Large intestine (tissue), 3 donors: ENCODE measurements at regions not wholly inside any gene's neighbourhood (a gene's known extent, or its start where the extent isn't known, plus 50 kb on each side); places are given as distances from the start of the nearest gene placed in this dataset.

Experiments
- DNase-seq, 2 donors: peaks; one replicate each; pipeline versions ENCODE4 v3.0.0 to v3.0.0-alpha.2; 2013
- H3K27ac ChIP-seq: one replicate; pipeline ENCODE4 v1.5.1; 2013; ENCODE audit warnings: low read length
- H3K27me3 ChIP-seq: 2 replicates; pipeline ENCODE4 v1.6.1; 2013; ENCODE audit warnings: low read length; ENCODE audit not compliant: control insufficient read depth, insufficient read depth
- H3K36me3 ChIP-seq: 2 replicates; pipeline ENCODE4 v1.6.1; 2013; ENCODE audit warnings: low read length; ENCODE audit not compliant: control insufficient read depth, insufficient read depth
- H3K4me1 ChIP-seq: one replicate; pipeline ENCODE4 v1.6.1; 2013; ENCODE audit warnings: low read length; ENCODE audit not compliant: control insufficient read depth, insufficient read depth
- H3K4me3 ChIP-seq: one replicate; pipeline ENCODE4 v1.5.1; 2013; ENCODE audit warnings: low read length
- H3K9me3 ChIP-seq: one replicate; pipeline ENCODE4 v1.6.1; 2013; ENCODE audit warnings: mild to moderate bottlenecking, low read depth, low read length, moderate library complexity; ENCODE audit not compliant: control insufficient read depth
- WGBS: methylation state at CpG from one replicate; pipeline ENCODE4 v1.1.5; 2013; ENCODE audit warnings: low lambda C conversion rate; ENCODE audit not compliant: insufficient coverage; 5-methylcytosine and 5-hydroxymethylcytosine counted together

GRCh38 chrX:28312965-28313364 is 274.3 kb upstream of the IL1RAPL1 start:
- Histone ChIP-seq H3K4me3 (no peak overlapping the region), H3K4me1 (no peaks in the 10 kb centered on the region), H3K27ac (no peak overlapping the region), H3K9me3 (no peaks in the 10 kb centered on the region), H3K27me3 (no peaks in the 10 kb centered on the region), H3K36me3 (no peaks in the 10 kb centered on the region)
- no peak for DNase-seq
- no CpG with 5 or more reads among the region's 3 CpGs for WGBS

GRCh38 chrX:28312259-28312658 is 275.0 kb upstream of the IL1RAPL1 start:
- Histone ChIP-seq H3K27ac (no peak overlapping the region), H3K27me3 (no peaks in the 10 kb centered on the region), H3K4me1 (no peaks in the 10 kb centered on the region), H3K4me3 (no peak overlapping the region), H3K36me3 (no peaks in the 10 kb centered on the region), H3K9me3 (no peaks in the 10 kb centered on the region)
- no CpG with 5 or more reads among the region's 3 CpGs for WGBS
- no peak for DNase-seq

- Histone ChIP-seq H3K36me3 (no peaks in the 10 kb centered on the region), H3K9me3 (no peaks in the 10 kb centered on the region), H3K4me3 (no peak overlapping the region), H3K4me1 (no peaks in the 10 kb centered on the region), H3K27me3 (no peaks in the 10 kb centered on the region), H3K27ac (no peak overlapping the region)
- DNase-seq: no peak
- WGBS: no CpG with 5 or more reads among the region's 3 CpGs
Measured at GRCh38 chrX:28311466-28311865, 275.8 kb upstream of the IL1RAPL1 start.

- no CpG with 5 or more reads among the region's 2 CpGs for WGBS
- H3K9me3 ChIP-seq: no peaks in the 10 kb centered on the region
- peak in 1 of 2 donors; percentile 1 for DNase-seq
Measured at GRCh38 chrX:28303486-28303885, 283.8 kb upstream of the IL1RAPL1 start.

GRCh38 chrX:28278726-28279125 is 297.5 kb upstream of the DCAF8L1 start:
- H3K9me3 ChIP-seq: no peaks in the 10 kb centered on the region
- no peak overlapping the region for H3K27ac ChIP-seq
- no CpG with 5 or more reads among the region's 1 CpG for WGBS
- DNase-seq: no peak
- H3K4me1 ChIP-seq: no peaks in the 10 kb centered on the region
- no peak overlapping the region for H3K4me3 ChIP-seq
- H3K27me3 ChIP-seq: no peaks in the 10 kb centered on the region
- H3K36me3 ChIP-seq: no peaks in the 10 kb centered on the region

More at GRCh38 chrX:28303486-28303885, 283.8 kb upstream of the IL1RAPL1 start:
- Histone ChIP-seq H3K36me3 (no peaks in the 10 kb centered on the region), H3K27ac (no peak overlapping the region), H3K4me3 (no peak overlapping the region), H3K4me1 (no peaks in the 10 kb centered on the region), H3K27me3 (no peaks in the 10 kb centered on the region)

GRCh38 chrX:28278251-28278650 is 297.0 kb upstream of the DCAF8L1 start:
- H3K27ac ChIP-seq: no peak overlapping the region
- H3K9me3 ChIP-seq: no peaks in the 10 kb centered on the region
- no peaks in the 10 kb centered on the region for H3K27me3 ChIP-seq
- H3K36me3 ChIP-seq: no peaks in the 10 kb centered on the region
- WGBS: no CpG with 5 or more reads among the region's 4 CpGs
- no peak overlapping the region for H3K4me3 ChIP-seq
- no peak for DNase-seq
- no peaks in the 10 kb centered on the region for H3K4me1 ChIP-seq

GRCh38 chrX:28273736-28274135 is 292.5 kb upstream of the DCAF8L1 start:
- no CpG with 5 or more reads among the region's 3 CpGs for WGBS
- Histone ChIP-seq H3K27ac (no peak overlapping the region), H3K36me3 (no peaks in the 10 kb centered on the region), H3K4me3 (no peak overlapping the region), H3K27me3 (no peaks in the 10 kb centered on the region), H3K4me1 (no peaks in the 10 kb centered on the region), H3K9me3 (no peaks in the 10 kb centered on the region)
- peak in 1 of 2 donors; percentile 1 for DNase-seq

GRCh38 chrX:28246675-28247074 is 265.4 kb upstream of the DCAF8L1 start:
- H3K4me3 ChIP-seq: no peak overlapping the region
- no CpG with 5 or more reads among the region's 7 CpGs for WGBS

GRCh38 chrX:28229217-28229616 is 248.0 kb upstream of the DCAF8L1 start:
- no peak for DNase-seq
- H3K27ac ChIP-seq: no peak overlapping the region
- no peaks in the 10 kb centered on the region for H3K4me1 ChIP-seq
- no peaks in the 10 kb centered on the region for H3K9me3 ChIP-seq
- H3K4me3 ChIP-seq: no peak overlapping the region
- H3K27me3 ChIP-seq: no peaks in the 10 kb centered on the region
- no peaks in the 10 kb centered on the region for H3K36me3 ChIP-seq

More at GRCh38 chrX:28246675-28247074, 265.4 kb upstream of the DCAF8L1 start:
- no peak for DNase-seq
- Histone ChIP-seq H3K27ac (no peak overlapping the region), H3K27me3 (no peaks in the 10 kb centered on the region), H3K36me3 (no peaks in the 10 kb centered on the region), H3K9me3 (no peaks in the 10 kb centered on the region), H3K4me1 (no peaks in the 10 kb centered on the region)

- Histone ChIP-seq H3K4me1 (no peaks in the 10 kb centered on the region), H3K27ac (no peak overlapping the region), H3K4me3 (no peak overlapping the region), H3K27me3 (no peaks in the 10 kb centered on the region), H3K36me3 (no peaks in the 10 kb centered on the region), H3K9me3 (no peaks in the 10 kb centered on the region)
- no peak for DNase-seq
- no CpG with 5 or more reads among the region's 1 CpG for WGBS
Measured at GRCh38 chrX:28225513-28225912, 244.3 kb upstream of the DCAF8L1 start.

- WGBS: no CpG with 5 or more reads among the region's 3 CpGs
- no peaks in the 10 kb centered on the region for H3K27me3 ChIP-seq
- H3K4me3 ChIP-seq: no peak overlapping the region
- no peaks in the 10 kb centered on the region for H3K9me3 ChIP-seq
- no peak for DNase-seq
- no peak overlapping the region for H3K27ac ChIP-seq
- no peaks in the 10 kb centered on the region for H3K4me1 ChIP-seq
- no peaks in the 10 kb centered on the region for H3K36me3 ChIP-seq
Measured at GRCh38 chrX:28223991-28224390, 242.7 kb upstream of the DCAF8L1 start.
